Lower leg skin (tissue), 3 donors: ENCODE measurements at regions not wholly inside any gene's neighbourhood (a gene's known extent, or its start where the extent isn't known, plus 50 kb on each side); places are given as distances from the start of the nearest gene placed in this dataset.

ENCODE experiments used
- CTCF ChIP-seq, 3 donors: fragments of 450-650 bp; IDR thresholded peaks; one replicate each; pipeline ENCODE4 v1.5.1; 2016; ENCODE audit warnings: antibody characterized with exemption in 3 of 3, mild to moderate bottlenecking in 3 of 3, moderate library complexity in 2 of 3
- POLR2A ChIP-seq, 2 donors: fragments of 450-650 bp; IDR thresholded peaks; one replicate each; pipeline ENCODE4 v1.6.1; 2016 to 2017; ENCODE audit warnings: antibody characterized with exemption in 2 of 2, mild to moderate bottlenecking in 1 of 2, moderate library complexity in 1 of 2

GRCh38 chr16:64172226-64172625 is 949.6 kb downstream of the CDH11 start:
- TF ChIP-seq CTCF (IDR thresholded peaks at IDR 0.05) (no peak), POLR2A (IDR thresholded peaks at IDR 0.05) (no peak)
